Sigmoid colon (tissue), 6 donors: ENCODE measurements at regions not wholly inside any gene's neighbourhood (a gene's known extent, or its start where the extent isn't known, plus 50 kb on each side); places are given as distances from the start of the nearest gene placed in this dataset.

Source experiments
- DNase-seq: peaks from one replicate; pipeline ENCODE4 v3.0.0-alpha.2; 2019
- H3K27ac ChIP-seq, 4 donors: fragments of 200-600 bp; sonication (generic); one replicate each; pipeline ENCODE4 v1.5.1; 2016 to 2019; ENCODE audit warnings: mild to moderate bottlenecking in 1 of 4
- H3K27me3 ChIP-seq, 3 donors: fragments of 200-600 bp; sonication (generic); one replicate each; pipeline ENCODE4 v1.5.1; 2019; ENCODE audit warnings: mild to moderate bottlenecking in 1 of 3
- H3K36me3 ChIP-seq, 4 donors: fragments of 200-600 bp; sonication (generic); one replicate each; pipeline ENCODE4 v1.5.1; 2016 to 2019
- H3K4me1 ChIP-seq, 4 donors: fragments of 200-600 bp; sonication (generic); one replicate each; pipeline ENCODE4 v1.5.1; 2017 to 2019
- H3K4me3 ChIP-seq, 4 donors: fragments of 200-600 bp; sonication (generic); one replicate each; pipeline ENCODE4 v1.5.1; 2017 to 2019; ENCODE audit warnings: mild to moderate bottlenecking in 2 of 4, moderate library complexity in 1 of 4
- H3K9me3 ChIP-seq, 4 donors: fragments of 200-600 bp in 3 of 4; sonication (generic) in 3 of 4; one replicate each; pipeline versions ENCODE4 v1.5.1 to v1.6.1; 2013 to 2019
- CTCF ChIP-seq, 4 experiments: fragments of 450-650 bp in 3 of 4; fragments of 200-600 bp in 1 of 4; IDR thresholded peaks; one replicate each; pipeline ENCODE4 v1.5.1; 2016 to 2019; ENCODE audit warnings: antibody characterized with exemption in 4 of 4, mild to moderate bottlenecking in 3 of 4, moderate library complexity in 2 of 4
- EP300 ChIP-seq, 4 donors: sonication (generic); formaldehyde crosslinking; IDR thresholded peaks; one replicate each; pipeline ENCODE4 v1.6.1; 2017; ENCODE audit warnings: antibody characterized with exemption in 4 of 4
- POLR2A ChIP-seq, 2 donors: fragments of 450-650 bp; IDR thresholded peaks; one replicate each; pipeline ENCODE4 v1.6.1; 2016; ENCODE audit warnings: antibody characterized with exemption in 2 of 2, mild to moderate bottlenecking in 2 of 2, moderate library complexity in 2 of 2
- POLR2AphosphoS5 ChIP-seq, 4 donors: sonication (generic); formaldehyde crosslinking; IDR thresholded peaks; one replicate each; pipeline ENCODE4 v1.6.1; 2017; ENCODE audit warnings: antibody characterized with exemption in 4 of 4
- WGBS, 2 donors: extraction: QIAGEN DNeasy Blood & Tissue Kit; methylation state at CpG; one replicate each; pipeline ENCODE4 v1.1.7; 2013; 5-methylcytosine and 5-hydroxymethylcytosine counted together
- intact Hi-C: fragments of 100-400 bp; cut with DNase I; formaldehyde crosslinking; loops from one replicate; pipeline ENCODE4 v1.15.1; 2023
- donor health status: healthy with polysubstance abuse.
- donor health status: healthy.

DNA sequence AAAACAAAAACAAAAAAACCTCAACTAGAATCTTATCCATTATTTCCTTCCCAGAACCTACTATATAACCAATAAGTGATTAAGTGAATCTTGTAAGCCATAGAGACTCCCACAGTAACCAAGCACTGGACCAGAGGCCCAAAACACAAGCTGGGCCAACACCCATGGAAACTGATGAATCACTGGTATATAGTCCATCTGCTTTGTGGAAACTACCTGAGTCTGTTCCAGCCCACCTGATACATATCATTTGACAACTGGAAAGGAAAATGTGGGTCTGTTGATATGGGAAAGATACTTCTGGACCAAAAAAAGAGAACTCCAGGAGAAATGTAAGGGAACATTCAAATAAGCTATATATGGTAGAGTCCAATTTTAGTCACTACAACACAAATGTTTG, 252.8 kb downstream of the MREG start:
- Histone ChIP-seq H3K27me3 (no peaks in the 10 kb centered on the region), H3K27ac (no peak overlapping the region), H3K9me3 (no peaks in the 10 kb centered on the region), H3K4me3 (no peak overlapping the region), H3K36me3 (no peaks in the 10 kb centered on the region), H3K4me1 (peaks cover 0 to 24% (median 14%) of the 10 kb centered on the region in 4 donors)
- DNase-seq, result no peak
- TF ChIP-seq EP300 (IDR thresholded peaks at IDR 0.05) (no peak), POLR2A (IDR thresholded peaks at IDR 0.05) (no peak), POLR2AphosphoS5 (IDR thresholded peaks at IDR 0.05) (no peak), CTCF (IDR thresholded peaks at IDR 0.05) (no peak)
- intact Hi-C loops, result no loop called here

DNA sequence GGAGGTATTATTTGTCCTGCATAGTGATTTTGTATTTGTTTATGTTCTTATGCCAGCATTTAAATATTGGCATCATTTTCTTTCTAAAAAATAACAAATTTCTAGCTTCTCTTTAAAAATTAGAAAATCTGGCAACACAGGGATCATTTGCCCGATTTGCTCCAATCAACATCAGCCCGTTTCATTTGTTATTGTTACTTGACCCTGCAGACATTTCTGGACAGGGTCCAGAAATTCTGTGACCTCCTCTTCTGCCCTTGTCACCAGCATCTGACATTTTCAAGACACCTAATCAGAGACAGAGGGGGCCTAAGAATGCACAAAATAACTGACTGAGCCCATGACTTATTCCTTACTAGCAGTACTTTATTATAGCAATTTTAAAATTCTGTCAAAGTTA, 253.3 kb downstream of the MREG start:
- TF ChIP-seq CTCF (IDR thresholded peaks at IDR 0.05), result no peak
- no peak for TF ChIP-seq EP300 (IDR thresholded peaks at IDR 0.05)
- no peak for TF ChIP-seq POLR2A (IDR thresholded peaks at IDR 0.05)
- no peak for TF ChIP-seq POLR2AphosphoS5 (IDR thresholded peaks at IDR 0.05)
- WGBS, 2 donors, result 87 to 92% methylated on average over 2 of the region's 2 CpGs
- DNase-seq, result no peak
- intact Hi-C loops, result no loop called here
- Histone ChIP-seq H3K4me1 (peaks cover 0 to 21% (median 11%) of the 10 kb centered on the region in 4 donors), H3K9me3 (no peaks in the 10 kb centered on the region), H3K36me3 (no peaks in the 10 kb centered on the region), H3K4me3 (no peak overlapping the region), H3K27ac (no peak overlapping the region), H3K27me3 (no peaks in the 10 kb centered on the region)

DNA sequence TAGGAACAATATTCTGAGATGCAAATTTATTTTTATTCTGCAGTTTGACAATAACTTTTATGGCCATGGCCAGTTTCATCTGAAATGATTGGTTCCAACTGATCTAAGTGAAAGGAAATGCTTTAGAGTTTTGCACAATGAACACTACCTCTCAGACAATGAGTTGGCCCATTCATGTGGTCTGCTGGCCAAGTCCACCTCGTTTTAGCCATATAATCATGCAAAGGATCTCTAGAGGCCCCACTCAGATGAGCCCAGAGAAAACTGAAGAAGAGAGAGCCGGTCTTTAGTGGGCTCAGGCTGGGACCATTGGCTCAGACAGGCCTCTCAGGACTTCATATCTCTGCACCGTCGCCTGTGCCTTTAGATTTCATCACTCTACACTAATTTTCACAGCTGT, 254.7 kb downstream of the MREG start:
- intact Hi-C loops, result no loop called here

DNA sequence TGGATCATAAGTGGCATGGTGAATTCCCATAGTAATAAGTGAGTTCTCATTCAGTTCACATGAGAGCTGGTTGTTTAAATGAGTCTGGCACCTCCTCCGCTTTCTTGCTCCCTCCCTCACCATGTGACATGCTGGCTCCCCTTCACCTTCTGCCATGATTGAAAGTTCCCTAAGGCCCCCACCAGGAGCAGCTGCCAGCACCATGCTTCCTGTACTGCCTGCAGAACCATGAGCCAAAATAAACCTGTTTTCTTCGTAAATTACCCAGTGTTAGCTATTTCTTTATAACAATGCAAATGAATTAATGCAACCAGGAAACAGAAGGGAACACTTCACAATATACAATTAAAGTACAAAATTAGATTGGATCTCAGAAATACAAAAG, 257.0 kb downstream of the MREG start:
- DNase-seq, result no peak
- Histone ChIP-seq H3K4me3 (no peak overlapping the region), H3K4me1 (peaks cover 0 to 23% (median 10%) of the 10 kb centered on the region in 4 donors), H3K36me3 (no peaks in the 10 kb centered on the region), H3K9me3 (no peaks in the 10 kb centered on the region), H3K27ac (no peak overlapping the region), H3K27me3 (no peaks in the 10 kb centered on the region)
- intact Hi-C loops, result no loop called here
- 86 to 94% methylated on average over 2 of the region's 2 CpGs for WGBS, 2 donors
- no peak for TF ChIP-seq POLR2A (IDR thresholded peaks at IDR 0.05)
- no peak for TF ChIP-seq EP300 (IDR thresholded peaks at IDR 0.05)
- no peak for TF ChIP-seq POLR2AphosphoS5 (IDR thresholded peaks at IDR 0.05)
- no peak for TF ChIP-seq CTCF (IDR thresholded peaks at IDR 0.05)

More for the DNA sequence above, 254.7 kb downstream of the MREG start:
- H3K4me1 ChIP-seq, result peaks cover 0 to 17% (median 7%) of the 10 kb centered on the region in 4 donors
- WGBS, 2 donors, result 84 to 87% methylated on average over 4 of the region's 4 CpGs
- TF ChIP-seq POLR2AphosphoS5 (IDR thresholded peaks at IDR 0.05) (no peak), POLR2A (IDR thresholded peaks at IDR 0.05) (no peak)
- no peaks in the 10 kb centered on the region for H3K36me3 ChIP-seq
- no peaks in the 10 kb centered on the region for H3K27me3 ChIP-seq
- H3K9me3 ChIP-seq, result no peaks in the 10 kb centered on the region
- no peak overlapping the region for H3K4me3 ChIP-seq
- no peak overlapping the region for H3K27ac ChIP-seq
- no peak for DNase-seq

DNA sequence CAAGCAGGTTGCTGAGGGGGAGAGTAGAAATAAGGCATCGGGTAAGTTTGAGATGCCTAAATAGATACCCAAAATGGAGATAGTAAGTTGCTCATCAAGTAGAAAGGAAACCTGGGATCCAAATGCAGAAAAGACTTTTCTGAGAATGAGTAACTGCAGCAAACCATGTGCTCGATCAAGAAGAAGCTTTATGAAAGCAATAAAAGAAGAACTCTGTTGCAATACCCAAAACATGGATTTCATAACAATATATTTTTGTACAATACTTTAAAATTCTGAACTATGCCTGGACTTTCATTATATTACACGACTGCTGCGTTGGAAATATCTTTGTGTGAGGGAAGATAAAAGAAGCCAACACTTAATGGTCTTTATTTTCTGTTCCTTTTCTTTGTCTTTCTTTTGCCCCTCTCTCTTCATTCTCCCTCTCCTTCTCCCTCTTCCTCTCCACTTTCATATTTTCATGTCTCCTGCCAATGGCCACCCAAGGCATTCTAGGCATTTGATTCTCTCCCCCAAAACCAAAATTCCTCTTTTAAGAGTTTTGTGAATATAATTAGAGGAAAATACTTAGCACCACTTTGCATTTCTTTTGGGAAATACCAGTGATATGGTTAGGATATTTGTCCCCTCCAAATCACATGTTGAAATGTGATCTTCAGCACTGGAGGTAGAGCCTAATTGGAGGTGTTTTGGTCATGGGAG, 257.6 kb downstream of the MREG start:
- Histone ChIP-seq H3K36me3 (no peaks in the 10 kb centered on the region), H3K27ac (no peak overlapping the region), H3K4me1 (peaks cover 0 to 29% (median 16%) of the 10 kb centered on the region in 4 donors), H3K9me3 (no peaks in the 10 kb centered on the region), H3K4me3 (no peak overlapping the region), H3K27me3 (no peaks in the 10 kb centered on the region)
- DNase-seq, result no peak
- 91% methylated on average over 4 of the region's 4 CpGs for WGBS, 2 donors
- TF ChIP-seq POLR2AphosphoS5 (IDR thresholded peaks at IDR 0.05) (no peak), POLR2A (IDR thresholded peaks at IDR 0.05) (no peak), CTCF (IDR thresholded peaks at IDR 0.05) (no peak), EP300 (IDR thresholded peaks at IDR 0.05) (no peak)
- intact Hi-C loops, result no loop called here
